ENCODE measurements at regions not wholly inside any gene's neighbourhood (a gene's known extent, or its start where the extent isn't known, plus 50 kb on each side); places are given as distances from the start of the nearest gene placed in this dataset.

DNA sequence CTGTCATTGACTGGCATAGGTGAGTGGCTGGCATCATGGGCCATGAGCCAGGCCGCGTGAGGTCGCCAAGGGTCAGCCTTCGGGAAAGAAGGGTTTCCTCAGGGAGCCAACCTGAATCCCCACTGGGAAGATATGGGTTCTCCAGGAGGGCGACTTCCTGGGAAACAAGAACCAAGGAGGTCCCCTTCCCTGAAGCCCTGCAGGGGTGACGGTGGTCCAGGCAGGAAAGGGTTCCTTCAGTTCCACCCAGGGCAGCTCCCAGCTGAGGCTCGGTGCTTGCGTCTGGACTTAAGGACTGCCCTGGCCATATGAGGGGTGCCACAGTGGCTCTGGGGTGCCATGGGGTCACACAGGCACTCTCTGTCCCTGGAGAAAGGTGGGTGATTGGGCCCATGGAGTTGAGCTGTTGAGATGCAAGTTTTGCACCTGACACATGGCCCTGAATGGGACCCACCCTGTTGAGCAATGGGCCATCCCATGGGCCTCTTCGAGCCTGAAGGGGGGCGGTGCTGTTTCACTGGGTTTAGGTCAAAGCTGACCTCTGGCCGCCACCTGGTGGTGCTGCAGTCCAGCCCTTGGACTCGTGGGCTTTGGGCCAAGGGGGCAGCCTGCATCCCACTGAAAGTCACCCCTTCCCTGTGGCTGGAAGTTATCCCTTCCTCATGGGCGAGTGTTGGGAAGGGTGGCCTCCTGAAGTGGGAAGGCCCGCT lies 228.1 kb downstream of the SNRPN start:
- no peak for DNase-seq

DNA sequence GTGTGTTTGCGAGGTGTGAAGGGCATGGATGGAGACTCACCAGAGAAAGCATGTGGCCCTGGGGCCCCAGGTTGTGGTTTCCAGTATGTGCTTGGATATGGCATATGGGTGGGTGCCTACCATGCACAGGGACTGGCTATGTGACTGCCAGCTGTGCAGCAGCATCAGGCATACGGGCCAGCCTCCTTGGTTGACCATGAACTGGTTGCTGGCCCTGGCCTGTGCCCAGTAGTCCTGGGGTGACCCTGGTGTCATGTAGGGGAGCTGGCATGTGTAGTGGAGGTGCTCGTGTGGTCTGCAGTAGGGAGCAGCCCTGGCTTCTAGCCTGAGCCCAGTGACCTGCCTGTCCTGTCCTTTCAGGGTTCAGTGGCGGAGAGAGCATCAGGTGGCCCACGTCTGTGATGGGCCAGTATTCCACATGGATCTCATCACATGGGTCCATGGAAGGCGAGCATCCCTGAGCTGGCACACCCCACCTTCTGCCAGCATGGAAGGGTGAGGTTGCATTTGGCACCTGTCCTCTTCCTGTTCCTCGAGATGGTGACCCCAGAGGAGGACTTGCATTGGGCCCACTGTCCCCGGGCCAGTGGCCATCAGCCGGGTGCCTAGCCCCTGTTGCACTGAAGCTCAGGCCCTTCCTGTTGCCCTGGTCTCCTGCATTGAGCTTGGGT lies 228.9 kb downstream of the SNRPN start:
- DNase-seq = no peak

DNA sequence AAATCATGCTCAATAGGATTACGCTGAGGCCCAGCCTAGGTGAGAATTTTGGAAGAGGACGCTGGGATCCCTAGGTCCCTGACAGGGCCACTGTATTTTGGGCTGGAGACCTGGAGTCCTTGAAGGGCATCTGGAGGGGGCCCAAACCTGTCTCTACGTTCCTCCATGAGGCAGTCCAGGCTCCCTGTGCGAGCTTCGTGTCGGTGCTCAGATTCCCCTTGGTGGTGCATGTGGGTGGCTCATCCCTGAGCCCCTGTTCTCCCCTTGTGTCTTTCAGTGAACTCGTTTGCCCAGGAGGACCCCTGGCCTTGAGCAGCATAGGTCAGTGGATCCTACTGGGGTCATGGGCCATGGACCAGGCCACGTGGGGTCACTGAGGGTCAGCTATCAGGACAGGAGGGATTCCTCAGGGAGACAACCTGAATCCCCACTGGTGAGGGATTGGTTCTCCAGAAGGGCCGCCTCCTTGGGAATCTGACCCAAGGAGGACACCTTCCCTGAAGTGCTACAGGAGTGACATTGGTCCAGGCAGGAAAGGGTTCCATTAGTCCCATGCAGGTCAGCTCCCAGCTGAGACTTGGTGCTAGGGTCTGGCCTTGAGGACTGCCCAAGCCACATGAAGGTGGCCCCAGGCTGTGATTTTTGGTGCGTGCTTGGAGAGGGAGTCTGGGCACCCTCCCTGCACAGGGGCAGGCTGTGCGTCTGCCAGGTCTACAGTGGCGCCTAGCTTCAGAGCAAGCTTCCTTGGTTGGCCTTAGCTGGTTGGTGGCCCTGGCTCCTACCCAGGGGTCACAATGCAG lies 229.8 kb downstream of the SNRPN start:
- DNase-seq = no peak

DNA sequence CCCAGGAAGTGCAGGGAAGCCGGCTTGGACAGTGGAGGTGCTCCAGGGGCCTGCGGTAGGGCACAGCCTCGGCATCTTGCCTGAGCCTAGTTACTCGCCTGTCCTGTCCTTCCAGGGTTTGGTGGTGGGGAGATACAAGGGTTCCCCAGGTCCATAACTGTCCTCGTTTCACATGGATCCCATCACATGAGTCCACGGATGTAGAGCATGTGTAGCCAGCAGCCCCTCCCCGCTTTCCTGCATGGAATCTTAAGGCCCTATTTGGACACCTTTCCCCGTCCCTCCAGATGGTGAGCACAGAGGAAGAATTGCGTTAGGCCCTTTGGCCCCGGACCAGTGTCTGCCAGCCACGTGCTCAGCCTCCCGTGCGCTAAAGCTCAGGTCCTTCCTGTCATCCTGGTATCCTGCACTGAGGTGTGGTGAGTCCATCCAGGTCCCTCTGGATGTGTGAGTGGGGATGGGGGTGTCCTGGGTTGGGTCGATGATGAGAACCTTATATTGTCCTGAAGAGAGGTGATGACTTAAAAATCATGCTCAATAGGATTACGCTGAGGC lies 230.4 kb downstream of the SNRPN start:
- DNase-seq = no peak

DNA sequence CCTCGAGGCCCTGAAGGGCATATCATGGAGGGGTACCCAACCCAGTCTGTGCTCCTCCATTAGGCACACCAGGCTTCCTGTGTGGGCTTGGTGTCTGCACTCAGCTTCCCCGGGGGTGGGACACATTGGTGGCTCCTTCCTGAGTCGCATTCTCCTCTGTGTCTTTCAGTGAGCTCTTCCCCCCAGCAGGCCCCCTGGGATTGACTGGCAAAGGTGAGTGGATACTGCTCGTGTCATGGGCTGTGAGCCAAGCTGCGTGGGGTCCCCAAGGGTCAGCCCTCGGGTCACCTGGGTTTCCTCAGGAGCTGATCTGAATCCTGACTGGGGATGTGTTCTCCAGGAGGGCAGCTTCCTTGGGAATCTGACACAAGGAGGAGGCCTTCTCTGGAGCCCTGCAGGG lies 231.0 kb downstream of the SNRPN start:
- no peak for DNase-seq

DNA sequence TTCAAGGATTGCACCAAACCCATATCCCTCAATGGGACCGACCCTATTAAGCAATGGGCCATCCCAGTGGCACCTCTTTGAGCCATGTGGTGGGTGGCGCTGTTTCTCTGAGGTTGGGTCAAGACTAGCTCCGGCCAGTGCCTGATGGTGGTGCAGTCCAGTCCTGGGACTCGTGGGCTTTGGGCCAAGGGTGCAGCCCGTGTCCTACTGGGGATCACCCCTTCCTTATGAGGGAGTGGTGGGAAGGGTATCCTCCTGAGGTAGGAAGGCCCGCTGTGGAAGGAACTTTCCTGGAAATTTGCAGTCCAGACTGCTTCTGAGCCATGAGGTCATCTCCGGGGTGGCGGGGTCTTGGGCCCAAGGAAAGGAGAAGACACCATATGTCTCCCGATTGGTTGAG lies 231.6 kb downstream of the SNRPN start:
- no peak for DNase-seq

DNA sequence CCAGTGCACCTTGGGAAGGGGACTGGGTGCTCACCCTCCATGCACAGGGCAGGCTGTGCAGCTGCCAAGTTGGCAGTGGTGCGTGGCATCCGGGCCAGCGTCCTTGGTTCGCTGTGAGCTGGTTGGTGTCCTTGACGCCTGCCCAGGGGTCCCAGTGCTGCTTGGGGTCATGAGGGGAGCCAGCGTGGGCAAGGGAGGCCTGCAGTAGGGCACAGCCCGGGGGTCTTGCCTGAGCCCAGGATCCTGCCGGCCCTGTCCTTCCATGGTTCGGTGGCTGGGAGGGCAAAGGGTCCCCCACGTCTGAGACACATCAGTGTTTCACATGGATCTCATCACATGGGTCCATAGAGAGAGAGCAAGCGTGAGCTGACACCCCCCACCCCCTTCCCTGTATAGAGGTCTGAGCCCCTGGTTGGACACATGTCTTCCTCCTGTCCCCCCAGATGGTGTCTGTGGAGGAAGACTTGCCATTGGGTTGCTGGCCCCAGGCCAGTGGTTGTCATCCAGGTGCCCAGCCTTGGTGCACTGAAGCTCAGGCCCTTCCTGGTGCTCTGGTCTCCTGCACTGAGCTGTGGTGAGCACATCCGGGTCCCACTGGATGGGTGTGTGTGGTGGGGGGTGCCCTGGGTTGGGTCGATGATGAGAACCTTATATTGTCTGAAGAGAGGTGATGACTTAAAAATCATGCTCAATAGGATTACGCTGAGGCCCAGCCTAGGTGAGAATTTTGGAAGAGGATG lies 232.3 kb downstream of the SNRPN start:
- DNase-seq = no peak

DNA sequence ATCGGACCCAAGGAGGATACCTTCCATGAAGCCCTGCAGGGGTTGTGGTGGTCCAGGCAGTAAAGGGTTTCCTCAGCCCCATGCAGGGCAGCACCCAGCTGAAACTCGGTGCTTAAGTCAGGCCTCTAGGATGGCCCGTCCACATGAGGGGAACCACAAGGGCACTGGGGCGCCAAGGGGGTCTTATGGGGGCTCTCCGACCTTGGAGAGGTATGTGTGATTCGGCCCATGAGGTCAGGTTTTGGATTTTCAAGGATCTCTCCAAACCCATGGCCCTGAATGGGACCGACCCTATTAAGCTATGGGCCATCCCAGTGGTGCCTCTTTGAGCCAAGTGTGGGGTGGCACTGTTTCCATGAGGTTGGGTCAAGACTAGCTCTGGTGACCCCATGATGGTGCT lies 233.3 kb downstream of the SNRPN start:
- DNase-seq = no peak

DNA sequence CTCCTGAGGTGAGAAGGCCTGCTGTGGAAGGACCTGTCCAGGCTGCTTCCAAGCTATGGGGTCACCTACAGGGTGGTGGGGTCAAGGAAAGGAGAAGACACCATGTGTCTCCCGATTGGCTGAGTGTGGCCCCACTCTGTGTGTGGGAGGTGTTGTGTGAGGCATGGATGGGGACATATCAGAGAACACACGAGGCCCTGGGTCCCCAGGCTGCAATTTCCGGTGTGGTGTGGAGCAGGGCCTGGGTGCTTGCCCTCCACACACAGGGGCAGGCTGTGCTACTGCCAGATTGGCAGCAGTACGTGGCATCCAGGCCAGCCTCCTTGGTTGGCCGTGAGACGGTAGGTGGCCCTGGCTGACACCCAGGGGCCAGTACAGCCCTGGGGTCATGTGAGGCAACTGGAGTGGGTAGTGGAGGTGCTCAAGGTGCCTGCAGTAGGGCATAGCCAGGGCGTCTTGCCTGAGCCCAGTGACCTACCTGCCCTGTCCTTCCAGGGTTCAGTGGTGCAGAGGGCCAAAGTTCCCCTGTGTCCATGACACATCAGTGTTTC lies 233.8 kb downstream of the SNRPN start:
- DNase-seq = no peak

DNA sequence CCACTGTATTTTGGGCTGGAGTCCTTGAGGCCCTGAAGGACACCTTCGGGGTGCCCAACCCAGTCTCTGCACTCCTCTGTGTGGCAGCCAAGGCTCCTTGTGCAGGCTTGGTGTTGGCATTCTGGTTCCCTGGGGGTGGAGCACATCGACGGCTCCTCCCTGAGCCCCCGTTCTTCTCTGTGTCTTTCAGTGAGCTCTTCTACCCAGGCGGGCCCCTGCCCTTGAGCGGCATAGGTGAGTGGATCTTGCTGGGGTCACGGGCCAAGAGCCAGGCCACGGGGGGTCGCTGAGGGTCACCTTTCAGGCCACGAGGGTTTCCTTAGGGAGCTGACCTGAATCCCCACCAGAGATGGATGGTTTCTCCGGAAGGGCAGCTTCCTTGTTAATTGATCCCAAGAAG lies 234.8 kb downstream of the SNRPN start:
- no peak for DNase-seq

DNA sequence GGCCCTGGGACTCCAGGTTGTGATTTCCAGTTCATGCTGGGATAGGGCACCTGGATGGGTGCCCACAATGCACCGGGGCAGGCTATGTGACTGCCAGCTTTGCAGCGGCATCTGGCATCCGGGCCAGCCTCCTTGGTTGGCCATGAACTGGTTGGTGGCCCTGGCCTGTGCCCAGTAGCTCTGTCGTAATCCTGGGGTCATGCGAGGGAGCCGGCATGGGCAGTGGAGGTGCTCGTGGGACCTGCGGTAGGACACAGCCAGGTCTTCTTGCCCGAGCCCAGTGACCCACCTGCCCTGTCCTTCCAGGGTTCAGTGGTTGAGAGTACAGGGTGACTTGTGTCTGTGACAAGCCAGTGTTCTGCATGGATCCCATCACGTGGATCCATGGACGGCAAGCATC lies 237.9 kb downstream of the SNRPN start:
- no peak for DNase-seq

DNA sequence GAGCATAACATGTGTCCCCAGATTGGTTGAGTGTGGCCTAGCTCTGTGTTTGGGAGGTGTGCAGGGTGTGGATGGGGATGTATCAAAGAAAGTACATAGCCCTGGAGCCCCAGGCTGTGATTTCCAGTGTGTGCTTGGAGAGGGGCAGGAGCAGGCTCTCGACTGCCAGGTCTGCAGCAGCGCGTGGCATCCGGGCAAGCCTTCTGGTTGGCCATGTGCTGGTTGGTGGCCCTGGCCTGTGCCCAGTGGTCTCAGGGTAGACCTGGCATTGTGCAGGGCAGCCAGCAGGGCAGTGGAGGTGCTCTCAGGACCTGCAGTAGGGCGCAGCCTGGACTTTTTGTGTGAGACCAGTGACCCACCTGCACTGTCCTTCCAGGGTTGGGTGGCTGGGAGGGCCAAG lies 231.5 kb downstream of the UBE3A start:
- no peak for DNase-seq

DNA sequence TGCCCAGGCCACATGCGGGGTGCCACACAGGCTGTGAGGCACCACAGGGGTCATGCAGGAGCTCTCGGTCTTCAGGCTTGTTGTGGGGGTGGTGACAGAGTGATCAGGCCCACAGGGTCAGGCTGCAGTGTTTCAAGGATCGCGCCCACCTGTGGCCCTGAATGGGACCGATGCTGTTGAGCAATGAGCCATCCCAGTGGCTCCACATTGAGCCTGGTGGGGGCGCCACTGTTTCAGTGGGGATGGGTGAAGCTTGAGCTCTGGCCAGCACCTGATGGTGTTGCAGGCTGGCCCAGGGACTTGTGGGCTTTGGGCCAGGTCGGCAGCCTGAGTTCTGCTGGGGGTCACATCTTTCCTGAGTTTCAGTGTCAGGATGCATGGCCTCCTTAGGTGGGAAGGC lies 230.1 kb downstream of the UBE3A start:
- DNase-seq = no peak

DNA sequence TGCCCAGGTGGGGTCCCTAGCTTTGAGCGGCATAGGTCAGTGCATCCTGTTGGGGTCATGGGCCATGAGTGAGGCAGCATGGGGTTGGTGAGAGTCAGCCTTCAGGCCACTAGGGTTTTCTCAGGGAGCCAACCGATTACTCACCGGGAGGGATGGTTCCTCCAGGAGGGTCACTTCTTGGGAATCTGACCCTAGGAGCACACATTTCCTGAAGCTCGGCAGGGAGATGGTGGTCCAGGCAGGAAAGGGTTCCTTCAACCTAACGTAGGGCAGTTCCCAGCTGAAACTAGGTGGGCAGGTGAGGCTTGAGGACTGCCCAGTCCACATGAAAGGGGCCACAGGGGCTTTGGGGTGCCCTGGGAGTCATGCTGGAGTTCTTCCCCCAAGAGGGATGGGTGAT lies 218.0 kb downstream of the UBE3A start:
- DNase-seq = no peak

DNA sequence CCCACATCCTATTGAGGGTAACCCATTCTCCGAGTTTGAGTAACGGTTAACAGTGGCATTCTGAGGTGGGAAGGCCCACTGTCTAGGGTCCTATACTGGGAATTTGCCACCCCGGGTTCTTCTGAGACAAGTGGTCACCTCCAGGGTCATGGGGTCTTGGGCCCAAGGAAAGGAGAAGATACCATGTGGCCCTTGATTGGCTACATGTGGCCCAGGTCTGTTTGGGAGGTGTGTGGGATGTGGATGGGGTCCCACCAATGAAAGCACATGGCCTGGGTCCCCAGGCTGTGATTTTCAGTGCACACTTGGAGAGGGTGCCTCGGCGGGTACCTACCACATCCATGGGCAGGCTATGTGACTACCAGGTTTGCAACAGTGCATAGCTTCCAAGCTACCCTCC lies 214.4 kb downstream of the UBE3A start:
- no peak for DNase-seq

DNA sequence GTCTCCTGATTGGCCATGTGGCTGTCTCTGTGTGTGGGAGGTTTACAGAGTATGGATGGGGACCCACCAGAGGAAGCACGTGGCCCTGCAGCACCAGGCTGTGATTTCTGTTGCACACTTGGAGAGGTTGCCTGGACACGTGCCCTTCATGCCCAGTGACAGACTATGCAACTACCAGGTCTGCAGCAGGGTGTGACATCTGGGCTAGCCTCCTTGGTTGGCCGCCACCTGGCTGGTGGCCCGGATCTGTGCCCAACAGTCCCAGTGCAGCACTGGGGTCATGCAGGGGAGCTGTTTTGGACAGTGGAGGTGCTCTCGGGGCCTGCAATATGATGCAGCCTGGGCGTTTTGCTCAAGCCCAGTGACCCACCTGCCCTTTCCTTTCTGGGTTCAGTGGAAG lies 212.5 kb downstream of the UBE3A start:
- no peak for DNase-seq

DNA sequence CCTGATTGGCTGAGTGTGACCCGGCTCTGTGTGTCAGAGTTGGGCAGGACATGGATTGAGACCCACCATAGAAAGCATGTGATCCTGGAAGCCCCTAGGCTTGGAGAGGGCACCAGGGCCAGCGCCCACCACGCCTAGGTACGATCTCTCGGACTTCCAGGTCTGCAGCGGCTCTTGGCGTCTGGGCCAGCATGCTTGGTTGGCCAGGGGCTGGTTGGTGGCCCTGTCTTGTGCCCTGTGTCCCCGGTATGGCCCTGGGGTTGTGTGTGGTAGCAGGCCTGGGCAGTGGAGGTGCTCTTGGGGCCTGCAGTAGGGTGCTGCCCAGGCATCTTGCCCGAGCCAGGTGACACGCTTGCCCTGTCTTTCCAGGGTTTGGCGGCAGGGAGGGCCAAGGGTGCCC lies 210.6 kb downstream of the UBE3A start:
- no peak for DNase-seq

DNA sequence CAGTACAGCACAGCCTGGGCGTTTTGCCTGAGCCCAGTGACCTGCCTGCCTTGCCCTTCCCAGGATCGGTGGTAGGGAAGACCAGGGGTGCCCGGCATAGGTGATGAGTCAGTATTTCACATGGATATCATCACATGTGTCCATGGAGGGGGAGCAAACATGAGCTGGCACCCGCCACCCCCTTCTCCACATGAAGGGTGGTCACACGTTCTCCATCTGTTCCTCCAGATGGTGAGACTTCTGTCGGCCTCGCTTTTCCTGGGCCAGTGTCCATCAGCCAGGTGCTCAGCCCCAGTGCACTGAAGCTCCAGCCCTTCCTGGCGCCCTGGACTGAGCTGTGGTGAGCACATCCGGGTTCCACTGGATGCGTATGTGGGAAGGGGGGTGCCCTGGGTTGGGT lies 208.4 kb downstream of the UBE3A start:
- no peak for DNase-seq

DNA sequence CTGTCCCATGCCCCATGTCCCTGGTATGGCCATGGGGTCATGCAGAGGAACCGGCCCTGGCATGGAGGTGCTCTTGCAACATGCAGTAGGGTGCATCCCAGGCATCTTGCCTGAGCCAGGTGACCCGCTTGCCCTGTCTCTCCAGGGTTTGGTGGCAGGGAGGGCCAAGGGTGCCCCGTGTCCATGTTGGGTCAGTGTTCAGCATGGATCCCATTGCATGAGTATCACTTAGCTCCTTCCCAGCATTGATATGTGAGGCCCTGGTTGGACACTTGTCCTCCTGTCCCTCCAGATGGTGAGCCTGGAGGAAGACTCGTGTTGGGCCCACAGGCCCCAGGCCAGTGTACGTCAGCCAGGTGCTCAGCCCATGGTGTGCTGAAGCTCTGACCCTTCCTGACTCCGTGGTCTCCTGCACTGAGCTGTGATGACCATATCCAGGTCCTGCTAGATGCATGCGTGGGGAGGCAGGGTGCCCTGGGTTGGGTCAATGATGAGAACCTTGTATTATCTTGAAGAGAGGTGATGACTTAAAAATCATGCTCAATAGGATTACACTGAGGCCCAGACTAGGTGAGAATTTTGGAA lies 205.0 kb downstream of the UBE3A start:
- no peak for DNase-seq

DNA sequence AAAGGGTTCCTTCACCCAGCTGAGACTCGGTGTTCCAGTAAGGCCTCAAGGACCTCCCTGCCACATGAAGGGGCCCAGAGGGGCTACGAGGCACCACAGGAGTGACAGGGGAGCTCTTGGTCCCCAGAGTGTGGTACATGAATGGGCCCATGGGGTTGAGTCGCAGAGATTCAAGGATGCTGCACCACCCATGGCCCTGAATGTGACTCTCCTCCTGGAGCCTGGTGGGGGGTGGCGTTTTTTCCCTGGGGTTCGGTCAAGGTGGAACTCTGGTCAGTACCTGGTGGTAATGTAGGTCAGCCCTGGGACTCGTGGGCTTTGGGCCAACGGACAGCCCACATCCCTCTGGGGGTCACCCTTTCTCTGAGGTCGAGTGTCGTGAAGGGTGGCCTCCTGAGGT lies 204.0 kb downstream of the UBE3A start:
- DNase-seq = no peak

DNA sequence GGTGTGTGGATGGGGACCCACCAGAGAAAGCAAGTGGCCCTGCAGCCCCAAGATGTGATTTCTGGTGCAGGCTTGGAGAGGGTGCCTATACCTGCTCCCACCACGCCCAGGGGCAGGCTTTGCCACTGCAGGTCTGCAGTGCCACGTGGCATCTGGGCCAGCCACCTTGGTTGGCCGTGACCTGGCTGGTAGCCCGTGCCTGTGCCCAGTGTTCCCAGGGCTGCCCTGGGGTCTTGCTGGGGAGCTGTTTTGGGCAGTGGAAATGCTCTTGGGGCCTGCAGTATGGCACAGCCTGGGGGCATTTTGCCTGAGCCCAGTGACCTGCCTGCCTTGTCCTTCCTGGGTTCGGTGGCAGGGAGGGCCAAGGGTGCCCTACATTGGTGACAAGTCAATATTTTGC lies 203.4 kb downstream of the UBE3A start:
- no peak for DNase-seq

All from fibroblast of skin of back (primary cell).